HG03460 (cell line): ENCODE measurements at regions not wholly inside any gene's neighbourhood (a gene's known extent, or its start where the extent isn't known, plus 50 kb on each side); places are given as distances from the start of the nearest gene placed in this dataset.

Experiments used
- ATAC-seq: cut with Tn5 transposase; IDR thresholded peaks from one replicate; pipeline ENCODE4 v1.9.1; 2021; ENCODE audit not compliant: unreplicated experiment

DNA sequence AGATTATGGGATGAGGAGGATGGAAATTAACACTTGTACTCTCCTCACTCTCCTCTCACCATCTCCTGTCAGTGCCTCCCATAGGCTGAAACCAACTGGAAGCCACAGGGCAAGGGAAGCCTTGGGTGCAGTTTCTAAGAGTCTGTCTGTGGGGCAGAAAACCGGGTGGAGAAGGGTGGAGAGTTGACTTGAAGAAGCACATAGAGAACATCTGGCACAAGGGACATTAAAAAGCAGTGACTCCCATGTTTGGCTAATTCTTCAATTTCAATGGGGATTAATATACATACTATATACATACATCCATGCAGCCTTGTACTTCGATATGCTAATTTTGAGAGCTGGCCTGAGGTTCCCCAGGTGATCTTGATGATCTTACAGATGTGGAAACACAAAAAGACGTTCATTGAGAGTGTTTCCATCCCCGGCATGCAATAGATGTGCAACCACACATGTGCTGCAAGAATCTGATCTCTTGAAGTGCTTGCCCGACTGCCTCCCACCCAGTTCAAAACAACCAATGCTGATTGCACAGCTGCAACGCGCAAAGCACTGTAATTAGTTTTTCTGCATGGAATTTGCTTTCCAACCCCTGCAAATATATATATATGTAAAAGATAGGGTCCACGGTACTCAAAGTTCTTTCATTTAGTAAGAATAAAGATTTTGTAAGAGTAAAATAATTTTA, 121.9 kb upstream of the TMC3 start:
- ATAC-seq: no peak

GRCh38 chr15:81492969-81493645, 119.1 kb upstream of the TMC3 start:
- no peak for ATAC-seq

GRCh38 chr15:81492331-81492968, 118.4 kb upstream of the TMC3 start:
- no peak for ATAC-seq

- ATAC-seq: no peak
These were observed 117.5 kb upstream of the TMC3 start for GRCh38 chr15:81491414-81492096.

DNA sequence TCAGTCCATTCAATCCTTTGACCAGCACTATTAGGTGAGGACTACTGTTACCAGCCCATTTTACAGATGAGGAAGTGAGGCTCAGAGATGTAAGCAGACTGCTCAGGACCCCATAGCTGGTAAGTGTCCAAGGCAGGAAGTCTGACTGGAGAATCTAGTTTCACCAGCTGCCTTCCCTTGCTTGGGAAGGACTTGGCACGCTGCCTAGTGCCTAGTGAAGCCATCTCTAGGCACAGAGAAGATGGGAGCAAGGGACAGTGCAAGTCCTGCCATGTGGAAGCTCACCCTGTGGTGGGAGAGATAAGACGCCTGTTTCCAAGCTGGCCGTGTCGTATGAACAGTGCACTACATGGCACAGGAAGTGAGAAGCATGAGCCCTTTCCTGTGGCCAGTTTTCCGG, 111.8 kb upstream of the TMC3 start:
- ATAC-seq: no peak

GRCh38 chr15:81484086-81484955, 110.3 kb upstream of the TMC3 start:
- ATAC-seq: no peak

DNA sequence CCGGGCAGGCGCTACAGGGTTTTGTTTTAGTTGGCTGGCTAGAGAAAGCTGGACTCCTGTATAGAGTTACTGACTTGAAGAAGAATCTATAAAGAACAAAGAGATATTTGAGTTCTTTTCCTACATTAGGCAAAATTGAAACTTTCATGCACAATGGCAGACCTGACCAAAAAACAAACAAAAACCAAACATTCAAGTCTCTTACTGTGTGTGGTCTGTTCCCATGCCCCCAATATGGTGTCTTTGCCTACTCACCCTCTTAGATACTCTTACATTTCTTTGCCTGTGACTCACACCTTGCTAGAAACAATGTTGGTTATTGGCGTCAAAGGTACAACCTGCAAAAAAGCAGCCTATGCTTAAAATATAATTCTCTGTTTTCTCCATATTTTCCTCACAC, 109.5 kb upstream of the TMC3 start:
- ATAC-seq: no peak

- no peak for ATAC-seq
These were observed 107.3 kb upstream of the TMC3 start for GRCh38 chr15:81481346-81481745.

GRCh38 chr15:81480645-81481053, 106.6 kb upstream of the TMC3 start:
- ATAC-seq: peak; percentile 54

DNA sequence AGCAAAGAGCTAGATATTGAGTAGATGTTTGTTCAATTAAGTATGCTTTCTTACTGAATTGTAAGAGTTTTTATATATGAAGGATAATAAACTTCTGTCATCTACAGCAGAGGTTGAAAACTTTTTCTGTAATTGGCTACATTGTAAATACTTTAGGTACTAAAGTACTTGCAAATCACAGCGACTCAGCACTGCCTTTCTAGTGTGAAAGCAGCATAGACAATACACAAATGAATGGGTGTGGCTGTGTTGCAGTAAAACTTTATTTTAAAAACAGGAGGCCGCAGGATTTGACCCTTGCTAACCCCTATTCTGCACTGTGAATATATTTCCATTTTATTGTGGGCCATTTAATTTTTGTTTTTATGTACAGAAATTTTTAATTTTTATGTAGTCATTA, 104.3 kb upstream of the TMC3 start:
- no peak for ATAC-seq

- no peak for ATAC-seq
These were observed 101.9 kb upstream of the TMC3 start for GRCh38 chr15:81475926-81476325.

GRCh38 chr15:81475471-81475870, 101.5 kb upstream of the TMC3 start:
- ATAC-seq: no peak

GRCh38 chr15:81473946-81474345, 99.9 kb upstream of the TMC3 start:
- ATAC-seq: no peak

- ATAC-seq: no peak
These were observed 99.2 kb upstream of the TMC3 start for GRCh38 chr15:81473177-81473576.

DNA sequence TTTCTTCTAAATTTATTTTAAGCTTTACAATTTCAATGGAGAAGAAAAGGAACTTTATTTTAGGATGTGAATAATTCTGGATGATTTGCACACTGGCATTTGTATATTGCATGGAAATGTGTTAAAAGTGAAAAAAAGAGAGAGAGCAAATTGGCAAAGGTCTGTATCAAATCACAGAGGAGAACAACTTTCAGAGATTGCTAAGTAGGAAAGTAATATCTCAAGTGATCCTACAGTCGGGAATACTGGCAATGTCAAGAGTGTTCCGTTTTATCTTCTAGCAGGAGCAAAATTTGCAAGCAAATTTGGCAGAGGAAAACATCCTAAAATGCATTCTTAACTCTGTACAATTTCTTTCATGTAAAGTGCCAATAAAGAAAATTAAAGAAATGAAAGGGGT, 97.1 kb upstream of the TMC3 start:
- no peak for ATAC-seq

- no peak for ATAC-seq
These were observed 95.1 kb upstream of the TMC3 start for GRCh38 chr15:81469154-81469553.

DNA sequence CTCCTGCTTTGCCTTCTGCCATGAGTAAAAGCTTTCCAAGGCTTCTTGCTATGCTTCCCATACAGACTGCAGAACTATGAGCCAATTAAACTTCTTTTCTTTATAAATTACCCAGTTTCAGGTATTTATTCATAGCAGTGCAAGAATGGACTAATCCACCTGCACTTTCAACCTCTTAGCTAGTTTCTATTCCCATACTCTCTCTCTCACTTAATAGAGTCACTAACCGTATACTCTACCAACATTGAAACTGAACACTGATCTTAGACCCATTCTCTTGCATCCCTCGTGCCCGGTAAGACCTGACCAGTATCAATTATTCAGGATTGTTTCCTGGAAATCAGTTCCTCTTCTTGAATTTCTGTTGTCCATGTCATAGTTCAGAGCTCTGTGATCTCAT, 92.7 kb upstream of the TMC3 start:
- ATAC-seq: no peak

DNA sequence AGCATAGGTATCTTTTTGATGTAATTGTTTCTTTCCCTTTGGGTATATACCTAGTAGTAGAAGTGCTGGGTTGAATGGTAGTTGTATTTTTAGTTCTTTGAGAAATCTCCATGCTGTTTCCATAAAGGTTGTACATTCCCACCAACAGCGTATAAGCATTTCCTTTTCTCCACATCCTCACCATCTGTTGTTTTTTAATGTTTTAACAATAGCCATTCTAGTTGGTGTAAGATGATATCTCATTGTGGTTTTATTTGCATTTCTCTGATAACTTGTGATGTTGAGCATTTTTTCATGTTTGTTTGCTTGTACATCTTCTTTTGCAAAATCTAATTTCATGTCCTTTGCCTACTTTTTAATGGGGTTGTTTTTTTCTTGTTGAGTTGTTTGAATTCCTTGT, 80.0 kb upstream of the TMC3 start:
- ATAC-seq: no peak

DNA sequence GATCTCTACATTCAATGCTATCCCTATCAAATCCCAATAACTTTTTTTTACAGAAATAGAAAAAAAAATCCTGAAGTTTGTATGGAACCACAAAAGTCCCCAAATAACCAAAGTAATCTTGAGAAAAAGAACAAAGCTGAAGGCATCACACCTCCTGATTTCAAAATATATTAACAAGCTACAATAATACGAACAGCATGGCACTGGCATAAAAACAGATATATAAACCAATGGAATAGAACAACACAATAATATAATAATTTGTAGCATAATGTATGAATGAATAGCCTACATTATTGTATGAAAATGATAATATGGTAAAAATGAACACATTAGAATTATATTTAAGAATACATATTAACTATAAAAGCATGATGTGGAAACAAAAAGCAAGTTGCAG, 76.7 kb upstream of the TMC3 start:
- no peak for ATAC-seq

DNA sequence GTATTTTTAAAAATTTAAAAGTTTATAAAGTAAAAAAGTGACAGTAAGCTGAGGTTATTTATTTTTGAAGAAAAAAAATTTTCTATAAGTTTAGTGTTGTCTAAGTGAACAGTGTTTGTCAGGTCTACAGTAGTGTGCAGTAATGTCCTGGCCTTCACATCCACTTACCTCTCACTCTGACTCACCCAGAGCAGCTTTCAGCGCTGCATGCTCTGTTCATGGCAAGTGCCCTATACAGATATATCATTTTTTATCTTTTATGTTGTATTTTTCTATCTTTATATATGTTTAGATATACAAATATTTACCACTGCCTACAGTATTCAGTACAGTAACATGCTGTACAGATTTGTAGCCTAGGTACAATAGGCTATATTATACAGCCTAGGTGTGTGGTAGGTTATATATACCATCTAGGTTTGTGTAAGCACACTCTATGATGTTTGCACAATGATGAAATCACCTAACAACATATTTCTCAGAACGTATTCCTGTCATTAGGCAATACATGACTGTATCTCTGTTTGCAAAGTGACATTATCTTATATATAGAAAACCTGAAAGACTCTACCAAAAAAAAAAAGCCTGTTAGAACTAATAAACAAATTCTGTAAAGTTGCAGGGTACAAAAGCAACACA, 75.9 kb upstream of the TMC3 start:
- no peak for ATAC-seq
